Breast epithelium (tissue), 4 donors: ENCODE measurements at regions not wholly inside any gene's neighbourhood (a gene's known extent, or its start where the extent isn't known, plus 50 kb on each side); places are given as distances from the start of the nearest gene placed in this dataset.
A peak's percentile ranks its signal among the peaks of the same experiment; 100 is the strongest.

Experiments used
- DNase-seq, 2 donors: peaks; one replicate each; pipeline ENCODE4 v3.0.0-alpha.2; 2019; ENCODE audit warnings: low spot score in 2 of 2
- H3K27ac ChIP-seq, 2 donors: fragments of 200-600 bp; sonication (generic) in 1 of 2; one replicate each; pipeline ENCODE4 v1.5.1; 2016 to 2019; ENCODE audit warnings: mild to moderate bottlenecking in 1 of 2
- H3K27me3 ChIP-seq, 2 donors: fragments of 200-600 bp; sonication (generic) in 1 of 2; one replicate each; pipeline versions ENCODE4 v1.5.1 to v1.6.0; 2017 to 2019; ENCODE audit warnings: control low read depth in 1 of 2, mild to moderate bottlenecking in 1 of 2
- H3K36me3 ChIP-seq: fragments of 200-600 bp; one replicate; pipeline ENCODE4 v1.5.1; 2019
- H3K4me1 ChIP-seq, 2 donors: fragments of 200-600 bp; sonication (generic); one replicate each; pipeline ENCODE4 v1.5.1; 2016 to 2019; ENCODE audit warnings: control low read depth in 1 of 2
- H3K4me3 ChIP-seq, 3 donors: fragments of 200-600 bp; sonication (generic); 1 replicate in 2 of 3; 2 replicates in 1 of 3; pipeline ENCODE4 v1.5.1; 2016 to 2019; ENCODE audit warnings: mild to moderate bottlenecking in 3 of 3, moderate library complexity in 2 of 3
- H3K9me3 ChIP-seq, 2 donors: fragments of 200-600 bp; sonication (generic) in 1 of 2; one replicate each; pipeline ENCODE4 v1.5.1; 2016 to 2019; ENCODE audit warnings: control low read depth in 1 of 2
- POLR2A ChIP-seq: fragments of 450-650 bp; IDR thresholded peaks from one replicate; pipeline ENCODE4 v1.6.1; 2016; ENCODE audit warnings: antibody characterized with exemption, mild to moderate bottlenecking, moderate library complexity
- POLR2AphosphoS5 ChIP-seq, 3 donors: sonication (generic); formaldehyde crosslinking; IDR thresholded peaks; one replicate each; pipeline ENCODE4 v1.6.1; 2017; ENCODE audit warnings: antibody characterized with exemption in 3 of 3
- intact Hi-C: fragments of 100-400 bp; cut with DNase I; formaldehyde crosslinking; loops from one replicate; pipeline ENCODE4 v1.15.1; 2023; ENCODE audit warnings: low total_unique reads
- TF ChIP-seq, protein P1 (sequence below), 3 donors: fragments of 450-650 bp; IDR thresholded peaks; one replicate each; pipeline ENCODE4 v1.5.1; 2016 to 2017; ENCODE audit warnings: antibody characterized with exemption in 3 of 3, mild to moderate bottlenecking in 3 of 3, moderate library complexity in 3 of 3

DNA sequence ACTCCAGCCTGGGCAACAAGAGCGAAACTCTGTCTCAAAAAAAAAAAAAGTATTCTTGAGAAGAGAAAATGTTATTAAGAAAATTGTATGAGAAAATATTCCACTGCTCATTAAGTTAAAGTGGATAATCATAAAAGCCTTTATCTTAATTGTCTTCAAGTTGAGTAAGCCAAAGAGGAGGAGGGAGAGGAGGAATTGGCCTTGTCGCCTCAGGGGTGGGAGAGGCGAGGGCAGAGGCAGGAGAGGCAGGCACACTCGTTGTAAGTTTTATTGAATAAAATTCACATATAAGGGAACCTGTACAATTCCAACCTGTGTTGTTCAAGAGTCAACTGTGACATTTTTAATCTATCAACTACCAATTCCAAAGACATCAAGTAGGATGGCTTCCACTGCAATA, 820.3 kb downstream of the USP25 start:
- Histone ChIP-seq H3K4me3 (no peak overlapping the region), H3K4me1 (no peaks in the 10 kb centered on the region), H3K9me3 (no peaks in the 10 kb centered on the region), H3K27me3 (no peaks in the 10 kb centered on the region), H3K36me3 (no peaks in the 10 kb centered on the region), H3K27ac (no peak overlapping the region)
- TF ChIP-seq, protein P1, sequence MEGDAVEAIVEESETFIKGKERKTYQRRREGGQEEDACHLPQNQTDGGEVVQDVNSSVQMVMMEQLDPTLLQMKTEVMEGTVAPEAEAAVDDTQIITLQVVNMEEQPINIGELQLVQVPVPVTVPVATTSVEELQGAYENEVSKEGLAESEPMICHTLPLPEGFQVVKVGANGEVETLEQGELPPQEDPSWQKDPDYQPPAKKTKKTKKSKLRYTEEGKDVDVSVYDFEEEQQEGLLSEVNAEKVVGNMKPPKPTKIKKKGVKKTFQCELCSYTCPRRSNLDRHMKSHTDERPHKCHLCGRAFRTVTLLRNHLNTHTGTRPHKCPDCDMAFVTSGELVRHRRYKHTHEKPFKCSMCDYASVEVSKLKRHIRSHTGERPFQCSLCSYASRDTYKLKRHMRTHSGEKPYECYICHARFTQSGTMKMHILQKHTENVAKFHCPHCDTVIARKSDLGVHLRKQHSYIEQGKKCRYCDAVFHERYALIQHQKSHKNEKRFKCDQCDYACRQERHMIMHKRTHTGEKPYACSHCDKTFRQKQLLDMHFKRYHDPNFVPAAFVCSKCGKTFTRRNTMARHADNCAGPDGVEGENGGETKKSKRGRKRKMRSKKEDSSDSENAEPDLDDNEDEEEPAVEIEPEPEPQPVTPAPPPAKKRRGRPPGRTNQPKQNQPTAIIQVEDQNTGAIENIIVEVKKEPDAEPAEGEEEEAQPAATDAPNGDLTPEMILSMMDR (IDR thresholded peaks at IDR 0.05): no peak
- TF ChIP-seq POLR2AphosphoS5 (IDR thresholded peaks at IDR 0.05) (no peak), POLR2A (no peak)
- DNase-seq: no peak
- intact Hi-C loops: no loop called here

DNA sequence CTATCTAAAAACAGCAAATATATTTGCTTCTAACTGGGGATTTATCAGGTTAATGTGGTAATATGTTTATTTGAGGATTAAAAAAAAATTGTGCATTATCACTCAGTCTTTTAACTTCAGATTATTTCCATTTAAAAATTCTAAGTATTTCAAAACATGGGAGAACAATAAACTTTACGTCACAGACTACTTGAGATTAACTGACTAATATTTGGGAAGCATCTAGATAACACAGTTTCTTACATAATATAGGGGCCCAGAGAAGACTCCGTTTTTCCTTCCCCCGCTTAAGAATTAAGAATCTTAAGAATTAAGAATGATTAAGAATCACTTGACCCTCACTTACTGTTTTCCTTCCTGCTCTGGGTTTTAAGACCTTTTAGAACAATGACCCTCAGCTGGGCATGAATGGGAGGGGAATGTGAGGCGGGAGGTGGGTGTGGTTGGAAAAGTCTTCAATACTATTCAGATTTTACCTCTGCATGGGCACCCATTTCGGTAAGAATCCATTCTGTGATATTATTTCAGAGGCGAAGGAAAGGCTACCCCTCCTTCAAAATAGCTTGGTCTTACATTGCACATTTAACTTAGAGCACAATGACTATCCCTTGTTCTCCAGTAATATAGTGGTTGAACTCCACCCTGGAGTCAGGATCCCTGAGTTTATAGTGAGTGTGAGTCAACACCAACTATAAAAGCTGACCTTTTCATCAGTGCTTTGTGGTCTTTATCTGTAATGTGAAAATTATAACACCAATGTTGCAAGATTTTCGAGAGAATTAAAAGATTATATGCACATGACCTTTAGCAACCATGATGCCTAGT, 821.3 kb downstream of the USP25 start:
- intact Hi-C loops: no loop called here
- Histone ChIP-seq H3K27ac (no peak overlapping the region), H3K4me1 (no peaks in the 10 kb centered on the region), H3K27me3 (no peaks in the 10 kb centered on the region), H3K9me3 (no peaks in the 10 kb centered on the region), H3K4me3 (no peak overlapping the region), H3K36me3 (no peaks in the 10 kb centered on the region)
- DNase-seq: no peak
- TF ChIP-seq, protein P1 (IDR thresholded peaks at IDR 0.05): no peak
- no peak for TF ChIP-seq POLR2A
- TF ChIP-seq POLR2AphosphoS5 (IDR thresholded peaks at IDR 0.05): no peak

DNA sequence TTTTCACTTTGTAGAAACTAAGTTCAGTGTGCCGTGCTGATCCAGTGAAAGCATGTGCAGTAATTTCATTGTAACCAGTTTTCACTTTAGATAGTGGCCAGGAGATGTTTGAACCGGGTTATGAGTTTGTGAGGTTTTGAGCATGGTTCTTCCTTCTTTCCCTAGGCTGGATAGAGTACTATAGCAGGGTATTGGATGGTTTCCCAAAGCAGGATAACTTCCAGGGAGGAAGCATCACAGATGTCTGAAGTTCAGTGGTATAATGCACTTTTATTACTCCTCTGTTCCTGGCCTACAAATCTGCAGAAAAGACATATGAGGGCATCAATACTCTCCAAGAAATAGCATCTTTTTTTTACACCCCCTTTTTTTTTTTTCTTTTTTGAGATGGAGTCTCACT, 823.1 kb downstream of the USP25 start:
- intact Hi-C loops: no loop called here
- Histone ChIP-seq H3K9me3 (no peaks in the 10 kb centered on the region), H3K4me3 (no peak overlapping the region), H3K27me3 (no peaks in the 10 kb centered on the region), H3K4me1 (no peaks in the 10 kb centered on the region), H3K27ac (no peak overlapping the region), H3K36me3 (no peaks in the 10 kb centered on the region)
- no peak for DNase-seq
- TF ChIP-seq POLR2A: no peak
- TF ChIP-seq, protein P1 (IDR thresholded peaks at IDR 0.05): no peak
- TF ChIP-seq POLR2AphosphoS5 (IDR thresholded peaks at IDR 0.05): no peak

DNA sequence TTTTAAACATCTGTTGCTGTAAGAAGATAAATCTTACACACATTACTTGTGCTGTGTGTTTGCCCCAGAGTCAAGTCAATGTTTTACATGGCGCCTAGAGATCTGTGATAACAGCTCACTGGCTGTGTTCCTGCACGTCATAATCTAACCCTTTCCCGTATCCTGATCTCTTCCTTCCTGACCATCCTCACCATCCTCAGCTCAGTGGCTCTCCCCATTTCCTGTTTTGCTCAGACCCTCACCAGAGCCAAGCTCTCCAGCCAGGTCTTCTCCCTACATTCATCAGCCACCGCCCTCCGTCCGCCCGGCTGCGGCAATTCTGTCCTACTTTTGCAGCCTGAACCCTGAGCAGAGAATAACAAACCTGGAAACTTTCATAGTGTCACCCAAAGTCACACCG, 824.7 kb downstream of the USP25 start:
- Histone ChIP-seq H3K4me3 (no peak overlapping the region), H3K9me3 (no peaks in the 10 kb centered on the region), H3K4me1 (no peaks in the 10 kb centered on the region), H3K36me3 (no peaks in the 10 kb centered on the region), H3K27ac (peak overlapping the region in 1 of 2 donors; percentile 10), H3K27me3 (no peaks in the 10 kb centered on the region)
- intact Hi-C loops: no loop called here
- no peak for DNase-seq
- TF ChIP-seq POLR2A: no peak
- no peak for TF ChIP-seq POLR2AphosphoS5 (IDR thresholded peaks at IDR 0.05)
- TF ChIP-seq, protein P1 (IDR thresholded peaks at IDR 0.05): no peak

DNA sequence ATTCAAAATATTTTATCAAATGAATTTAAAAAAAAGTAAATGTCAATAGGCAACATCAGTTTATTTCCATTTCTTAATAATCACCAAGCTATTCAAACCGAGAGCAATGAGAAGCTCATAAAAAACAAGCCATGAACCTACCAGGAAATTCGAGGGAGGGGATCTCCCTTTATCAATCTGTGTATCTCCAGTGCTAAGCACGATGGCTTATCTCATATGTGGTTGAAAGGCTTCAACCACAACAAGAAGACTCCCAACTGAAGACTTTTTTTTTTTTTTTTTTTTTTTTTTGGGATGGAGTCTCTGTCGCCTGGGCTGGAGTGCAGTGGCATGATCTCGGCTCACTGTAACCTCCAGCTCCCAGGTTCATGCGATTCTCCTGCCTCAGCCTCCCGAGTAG, 833.3 kb downstream of the USP25 start:
- no peaks in the 10 kb centered on the region for H3K4me1 ChIP-seq
- H3K9me3 ChIP-seq: no peaks in the 10 kb centered on the region
- no peaks in the 10 kb centered on the region for H3K27me3 ChIP-seq
- intact Hi-C loops: no loop called here
- TF ChIP-seq, protein P1 (IDR thresholded peaks at IDR 0.05): no peak
- no peak for TF ChIP-seq POLR2A
- no peak for TF ChIP-seq POLR2AphosphoS5 (IDR thresholded peaks at IDR 0.05)
- H3K27ac ChIP-seq: peak overlapping the region in 1 of 2 donors; percentile 33
- DNase-seq: no peak
- H3K4me3 ChIP-seq: no peak overlapping the region
- H3K36me3 ChIP-seq: no peaks in the 10 kb centered on the region
